Testis (tissue), 2 donors: ENCODE measurements at regions not wholly inside any gene's neighbourhood (a gene's known extent, or its start where the extent isn't known, plus 50 kb on each side); places are given as distances from the start of the nearest gene placed in this dataset.
"Not testable (repeated sequence)": the region's sequence is repeated elsewhere in the genome, so short reads cannot be mapped to it uniquely, and the experiment has no call there.

Experiments used
- CTCF ChIP-seq, 3 experiments: fragments of 450-650 bp in 2 of 3; fragments of 200-600 bp in 1 of 3; sonication (generic) in 1 of 3; IDR thresholded peaks; one replicate each; pipeline ENCODE4 v1.5.1; 2016 to 2019; ENCODE audit warnings: antibody characterized with exemption in 3 of 3, mild to moderate bottlenecking in 2 of 3, moderate library complexity in 1 of 3
- POLR2A ChIP-seq: fragments of 450-650 bp; IDR thresholded peaks from one replicate; pipeline ENCODE4 v1.6.1; 2017; ENCODE audit warnings: antibody characterized with exemption, mild to moderate bottlenecking, moderate library complexity

DNA sequence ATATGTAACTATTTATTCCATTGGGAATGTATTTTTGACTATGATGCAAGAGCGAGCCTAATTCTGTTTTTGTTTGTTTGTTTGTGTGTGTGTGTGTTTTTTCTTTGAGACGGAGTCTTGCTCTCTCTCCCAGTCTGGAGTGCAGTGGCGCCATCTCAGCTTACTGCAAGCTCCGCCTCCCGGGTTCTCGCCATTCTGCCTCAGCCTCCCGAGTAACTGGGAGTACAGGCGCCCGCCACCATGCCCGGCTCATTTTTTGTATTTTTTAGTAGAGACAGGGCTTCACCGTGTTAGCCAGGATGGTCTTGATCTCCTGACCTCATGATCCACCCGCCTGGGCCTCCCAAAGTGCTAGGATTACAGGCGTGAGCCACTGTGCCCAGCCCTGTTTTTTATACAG is 415.4 kb upstream of the CDIN1 start:
- not testable (repeated sequence) for TF ChIP-seq CTCF (IDR thresholded peaks at IDR 0.05); POLR2A
